Esophagus muscularis mucosa (tissue), 3 donors: ENCODE measurements at regions not wholly inside any gene's neighbourhood (a gene's known extent, or its start where the extent isn't known, plus 50 kb on each side); places are given as distances from the start of the nearest gene placed in this dataset.

Experiments used
- EP300 ChIP-seq: sonication (generic); formaldehyde crosslinking; IDR thresholded peaks from one replicate; pipeline ENCODE4 v1.6.1; 2017; ENCODE audit warnings: antibody characterized with exemption
- TF ChIP-seq, protein P1 (sequence below), 3 experiments: fragments of 200-600 bp in 2 of 3; fragments of 450-650 bp in 1 of 3; sonication (generic) in 2 of 3; IDR thresholded peaks; one replicate each; pipeline ENCODE4 v1.5.1; 2017 to 2019; ENCODE audit warnings: antibody characterized with exemption in 3 of 3, mild to moderate bottlenecking in 2 of 3, moderate library complexity in 1 of 3

DNA sequence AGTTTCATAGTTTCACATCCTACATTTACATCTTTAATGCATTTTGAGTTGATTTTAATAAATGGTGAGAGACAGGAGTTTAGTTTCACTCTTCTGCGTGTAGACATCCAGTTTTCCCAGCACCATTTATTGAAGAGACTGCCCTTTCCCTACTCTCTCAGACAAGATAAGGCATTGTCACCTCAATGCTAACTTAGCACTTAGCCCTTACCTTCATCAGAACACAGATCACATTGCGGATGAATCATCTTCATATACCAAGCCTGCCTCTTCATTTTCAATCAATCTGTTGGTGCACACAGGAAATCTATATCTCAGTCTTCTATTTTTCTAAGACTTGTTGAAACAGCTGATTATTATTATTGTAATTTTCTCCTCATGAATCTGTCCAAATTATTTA lies 396.6 kb upstream of the NBEA start:
- TF ChIP-seq EP300: no peak
- TF ChIP-seq, protein P1, sequence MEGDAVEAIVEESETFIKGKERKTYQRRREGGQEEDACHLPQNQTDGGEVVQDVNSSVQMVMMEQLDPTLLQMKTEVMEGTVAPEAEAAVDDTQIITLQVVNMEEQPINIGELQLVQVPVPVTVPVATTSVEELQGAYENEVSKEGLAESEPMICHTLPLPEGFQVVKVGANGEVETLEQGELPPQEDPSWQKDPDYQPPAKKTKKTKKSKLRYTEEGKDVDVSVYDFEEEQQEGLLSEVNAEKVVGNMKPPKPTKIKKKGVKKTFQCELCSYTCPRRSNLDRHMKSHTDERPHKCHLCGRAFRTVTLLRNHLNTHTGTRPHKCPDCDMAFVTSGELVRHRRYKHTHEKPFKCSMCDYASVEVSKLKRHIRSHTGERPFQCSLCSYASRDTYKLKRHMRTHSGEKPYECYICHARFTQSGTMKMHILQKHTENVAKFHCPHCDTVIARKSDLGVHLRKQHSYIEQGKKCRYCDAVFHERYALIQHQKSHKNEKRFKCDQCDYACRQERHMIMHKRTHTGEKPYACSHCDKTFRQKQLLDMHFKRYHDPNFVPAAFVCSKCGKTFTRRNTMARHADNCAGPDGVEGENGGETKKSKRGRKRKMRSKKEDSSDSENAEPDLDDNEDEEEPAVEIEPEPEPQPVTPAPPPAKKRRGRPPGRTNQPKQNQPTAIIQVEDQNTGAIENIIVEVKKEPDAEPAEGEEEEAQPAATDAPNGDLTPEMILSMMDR (IDR thresholded peaks at IDR 0.05): no peak
